Mesothelial cell of epicardium (in vitro differentiated cells): ENCODE measurements at regions not wholly inside any gene's neighbourhood (a gene's known extent, or its start where the extent isn't known, plus 50 kb on each side); places are given as distances from the start of the nearest gene placed in this dataset.

Experiments used
- DNase-seq, 2 experiments: peaks; one replicate each; pipeline ENCODE4 v3.0.0; 2021; ENCODE audit warnings: low spot score in 2 of 2; ENCODE audit not compliant: unreplicated experiment in 2 of 2
- H3K27ac Mint-ChIP-seq: 2 replicates; pipeline ENCODE4 v1.8.0; 2021; ENCODE audit warnings: mixed read lengths
- H3K27me3 Mint-ChIP-seq: 2 replicates; pipeline ENCODE4 v1.8.0; 2021; ENCODE audit warnings: low read depth, mixed read lengths
- H3K36me3 Mint-ChIP-seq: 2 replicates; pipeline ENCODE4 v1.8.0; 2021; ENCODE audit warnings: mixed read lengths
- H3K4me1 Mint-ChIP-seq: 2 replicates; pipeline ENCODE4 v1.8.0; 2021; ENCODE audit warnings: mixed read lengths
- H3K4me3 Mint-ChIP-seq: 2 replicates; pipeline ENCODE4 v1.8.0; 2021; ENCODE audit warnings: mild to moderate bottlenecking, moderate library complexity, mixed read lengths
- H3K9me3 Mint-ChIP-seq: 2 replicates; pipeline ENCODE4 v1.8.0; 2021; ENCODE audit warnings: mixed read lengths
- TF ChIP-seq, protein P1 (sequence below): fragments of 200-600 bp; sonication (generic); IDR thresholded peaks from one replicate; pipeline ENCODE4 v1.5.0; 2021; ENCODE audit warnings: antibody characterized with exemption; ENCODE audit not compliant: unreplicated experiment

DNA sequence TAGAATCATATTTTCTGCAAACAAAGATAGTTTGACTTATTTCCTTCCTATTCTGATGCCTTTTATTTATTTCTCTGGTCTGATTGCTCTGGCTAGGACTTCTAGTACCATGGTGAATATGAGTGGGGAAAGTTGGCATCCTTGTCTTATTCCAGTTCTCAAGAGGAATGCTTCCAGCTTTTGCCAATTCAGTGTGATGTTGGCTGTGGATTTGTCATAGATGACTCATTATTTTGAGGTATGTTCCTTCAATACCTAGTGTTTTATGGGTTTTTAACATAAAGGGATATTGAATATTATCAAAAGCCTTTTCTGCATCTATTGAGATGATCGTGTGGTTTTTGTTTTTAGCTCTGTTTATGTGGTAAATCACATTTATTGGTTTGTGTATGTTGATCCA is 139.4 kb upstream of the CNTN1 start:
- no peaks in the 10 kb centered on the region for H3K4me1 Mint-ChIP-seq
- no peaks in the 10 kb centered on the region for H3K27me3 Mint-ChIP-seq
- H3K36me3 Mint-ChIP-seq = no peaks in the 10 kb centered on the region
- TF ChIP-seq, protein P1, sequence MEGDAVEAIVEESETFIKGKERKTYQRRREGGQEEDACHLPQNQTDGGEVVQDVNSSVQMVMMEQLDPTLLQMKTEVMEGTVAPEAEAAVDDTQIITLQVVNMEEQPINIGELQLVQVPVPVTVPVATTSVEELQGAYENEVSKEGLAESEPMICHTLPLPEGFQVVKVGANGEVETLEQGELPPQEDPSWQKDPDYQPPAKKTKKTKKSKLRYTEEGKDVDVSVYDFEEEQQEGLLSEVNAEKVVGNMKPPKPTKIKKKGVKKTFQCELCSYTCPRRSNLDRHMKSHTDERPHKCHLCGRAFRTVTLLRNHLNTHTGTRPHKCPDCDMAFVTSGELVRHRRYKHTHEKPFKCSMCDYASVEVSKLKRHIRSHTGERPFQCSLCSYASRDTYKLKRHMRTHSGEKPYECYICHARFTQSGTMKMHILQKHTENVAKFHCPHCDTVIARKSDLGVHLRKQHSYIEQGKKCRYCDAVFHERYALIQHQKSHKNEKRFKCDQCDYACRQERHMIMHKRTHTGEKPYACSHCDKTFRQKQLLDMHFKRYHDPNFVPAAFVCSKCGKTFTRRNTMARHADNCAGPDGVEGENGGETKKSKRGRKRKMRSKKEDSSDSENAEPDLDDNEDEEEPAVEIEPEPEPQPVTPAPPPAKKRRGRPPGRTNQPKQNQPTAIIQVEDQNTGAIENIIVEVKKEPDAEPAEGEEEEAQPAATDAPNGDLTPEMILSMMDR = no peak
- H3K27ac Mint-ChIP-seq = no peak overlapping the region
- no peak for DNase-seq
- no peak overlapping the region for H3K4me3 Mint-ChIP-seq
- peaks cover 23% of the 10 kb centered on the region for H3K9me3 Mint-ChIP-seq

DNA sequence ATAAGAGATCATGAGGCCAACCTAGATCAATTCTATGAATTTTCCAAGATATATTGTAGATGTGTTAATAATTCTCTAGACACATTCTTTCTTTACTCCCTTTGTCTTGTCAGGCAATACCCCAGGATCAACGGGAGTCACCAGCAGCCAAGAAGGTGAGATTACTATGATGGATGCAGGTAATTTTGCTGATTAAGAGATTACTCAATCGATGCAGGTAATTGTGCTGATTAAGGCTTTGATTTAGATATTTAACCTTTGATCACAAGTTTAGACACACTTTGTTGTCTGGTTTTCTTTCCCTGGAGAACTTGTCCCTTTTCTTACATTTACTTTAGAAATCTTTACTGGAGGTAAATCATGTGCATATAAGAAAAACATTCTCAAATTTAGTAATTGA is 134.3 kb upstream of the CNTN1 start:
- Mint-ChIP-seq H3K9me3 (peaks cover 5% of the 10 kb centered on the region), H3K4me1 (no peaks in the 10 kb centered on the region), H3K27me3 (peaks cover 1% of the 10 kb centered on the region), H3K27ac (no peak overlapping the region), H3K36me3 (no peaks in the 10 kb centered on the region), H3K4me3 (no peak overlapping the region)
- TF ChIP-seq, protein P1 = no peak
- DNase-seq = no peak

- Mint-ChIP-seq H3K4me1 (no peaks in the 10 kb centered on the region), H3K36me3 (no peaks in the 10 kb centered on the region), H3K4me3 (no peak overlapping the region), H3K9me3 (no peaks in the 10 kb centered on the region), H3K27me3 (peaks cover 4% of the 10 kb centered on the region), H3K27ac (no peak overlapping the region)
- no peak for DNase-seq
- TF ChIP-seq, protein P1 = no peak
Measured at GRCh38 chr12:40559865-40560264, 132.4 kb upstream of the CNTN1 start.

GRCh38 chr12:40560848-40561247 is 131.4 kb upstream of the CNTN1 start:
- Mint-ChIP-seq H3K27me3 (peaks cover 4% of the 10 kb centered on the region), H3K27ac (no peak overlapping the region), H3K9me3 (no peaks in the 10 kb centered on the region), H3K4me3 (no peak overlapping the region), H3K4me1 (no peaks in the 10 kb centered on the region), H3K36me3 (no peaks in the 10 kb centered on the region)
- no peak for DNase-seq
- TF ChIP-seq, protein P1 = no peak

DNA sequence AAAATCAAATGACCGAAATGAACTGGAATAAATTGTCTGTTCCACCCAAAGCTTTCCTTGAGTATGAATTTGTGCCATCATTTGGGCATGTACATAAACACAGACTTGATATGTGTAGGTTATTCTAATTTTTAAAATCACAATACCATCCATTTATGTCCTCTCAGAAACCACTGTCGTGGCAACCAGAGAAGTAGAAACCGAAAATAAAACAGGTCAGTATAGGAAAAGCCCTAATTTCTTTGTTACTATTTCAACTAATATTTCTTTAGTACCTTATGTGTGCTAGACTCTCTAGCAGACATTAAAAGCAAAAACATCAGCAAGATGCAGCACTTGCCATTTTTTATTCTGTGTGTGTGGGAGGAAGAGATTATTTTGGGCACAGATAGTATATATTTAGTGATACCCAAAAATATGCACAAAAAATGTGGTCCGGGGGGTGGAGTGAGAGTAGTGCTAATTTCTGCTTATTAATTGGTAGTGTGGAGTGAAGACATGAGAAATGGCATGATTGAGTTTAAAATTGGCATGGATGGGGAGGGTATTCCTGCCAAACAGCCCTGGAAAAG is 130.8 kb upstream of the CNTN1 start:
- Mint-ChIP-seq H3K4me1 (no peaks in the 10 kb centered on the region), H3K36me3 (no peaks in the 10 kb centered on the region), H3K9me3 (no peaks in the 10 kb centered on the region), H3K4me3 (no peak overlapping the region), H3K27me3 (peaks cover 4% of the 10 kb centered on the region), H3K27ac (no peak overlapping the region)
- TF ChIP-seq, protein P1 = no peak
- DNase-seq = no peak
